HG03558 (cell line): ENCODE measurements at regions not wholly inside any gene's neighbourhood (a gene's known extent, or its start where the extent isn't known, plus 50 kb on each side); places are given as distances from the start of the nearest gene placed in this dataset.

Experiments used
- ATAC-seq: cut with Tn5 transposase; IDR thresholded peaks from one replicate; pipeline ENCODE4 v1.9.1; 2021; ENCODE audit warnings: moderate number of reproducible peaks; ENCODE audit not compliant: unreplicated experiment; ENCODE audit errors: extremely low read depth

- ATAC-seq, result no peak
These were observed 162.9 kb upstream of the FTMT start for GRCh38 chr5:121688781-121689180.

- ATAC-seq, result no peak
These were observed 160.2 kb upstream of the FTMT start for GRCh38 chr5:121691478-121691877.

- no peak for ATAC-seq
These were observed 159.5 kb upstream of the FTMT start for GRCh38 chr5:121692158-121692557.

GRCh38 chr5:121693864-121694263, 157.8 kb upstream of the FTMT start:
- no peak for ATAC-seq

GRCh38 chr5:121695307-121695706, 156.4 kb upstream of the FTMT start:
- no peak for ATAC-seq

- no peak for ATAC-seq
These were observed 153.0 kb upstream of the FTMT start for GRCh38 chr5:121698690-121699089.

GRCh38 chr5:121701731-121702130, 150.0 kb upstream of the FTMT start:
- ATAC-seq, result no peak

GRCh38 chr5:121702682-121703081, 149.0 kb upstream of the FTMT start:
- no peak for ATAC-seq

GRCh38 chr5:121704291-121704690, 147.4 kb upstream of the FTMT start:
- no peak for ATAC-seq

- ATAC-seq, result no peak
These were observed 145.0 kb upstream of the FTMT start for GRCh38 chr5:121706686-121707085.

GRCh38 chr5:121707178-121707577, 144.5 kb upstream of the FTMT start:
- no peak for ATAC-seq

- no peak for ATAC-seq
These were observed 140.3 kb upstream of the FTMT start for GRCh38 chr5:121711416-121711815.

- no peak for ATAC-seq
These were observed 132.4 kb upstream of the FTMT start for GRCh38 chr5:121719255-121719654.

GRCh38 chr5:121725450-121725849, 126.2 kb upstream of the FTMT start:
- no peak for ATAC-seq

GRCh38 chr5:121726991-121727390, 124.7 kb upstream of the FTMT start:
- no peak for ATAC-seq

- no peak for ATAC-seq
These were observed 120.3 kb upstream of the FTMT start for GRCh38 chr5:121731377-121731776.

GRCh38 chr5:121735618-121736017, 116.1 kb upstream of the FTMT start:
- no peak for ATAC-seq

- ATAC-seq, result no peak
These were observed 114.6 kb upstream of the FTMT start for GRCh38 chr5:121737120-121737519.

- no peak for ATAC-seq
These were observed 110.5 kb upstream of the FTMT start for GRCh38 chr5:121741156-121741555.

- no peak for ATAC-seq
These were observed 107.1 kb upstream of the FTMT start for GRCh38 chr5:121744577-121744976.

GRCh38 chr5:121745407-121745806, 106.3 kb upstream of the FTMT start:
- no peak for ATAC-seq

- ATAC-seq, result no peak
These were observed 104.9 kb upstream of the FTMT start for GRCh38 chr5:121746763-121747162.

- no peak for ATAC-seq
These were observed 103.0 kb upstream of the FTMT start for GRCh38 chr5:121748686-121749085.
